Epithelial cell of esophagus (primary cell): ENCODE measurements at regions not wholly inside any gene's neighbourhood (a gene's known extent, or its start where the extent isn't known, plus 50 kb on each side); places are given as distances from the start of the nearest gene placed in this dataset.
A peak's percentile ranks its signal among the peaks of the same experiment; 100 is the strongest.

ENCODE experiments used
- DNase-seq: peaks from one replicate; pipeline ENCODE4 v3.0.0; 2010; ENCODE audit warnings: low read depth
- H3K4me3 ChIP-seq: 2 replicates; pipeline ENCODE4 v1.5.1; 2011; ENCODE audit warnings: mild to moderate bottlenecking, low read length, control low read depth
- CTCF ChIP-seq: IDR thresholded peaks from 2 replicates; pipeline ENCODE4 v1.5.1; 2011; ENCODE audit warnings: low read depth, mild to moderate bottlenecking, low read length, control low read depth, inconsistent platforms; ENCODE audit not compliant: insufficient read depth; ENCODE audit errors: missing control alignments

GRCh38 chr5:118552731-118553360 lies 435.5 kb downstream of the DTWD2 start:
- no peak overlapping the region for H3K4me3 ChIP-seq
- TF ChIP-seq CTCF = no peak
- DNase-seq = no peak

- no peak for TF ChIP-seq CTCF
- no peak for DNase-seq
- no peak overlapping the region for H3K4me3 ChIP-seq
These were observed 436.2 kb downstream of the DTWD2 start for GRCh38 chr5:118552146-118552545.

- TF ChIP-seq CTCF = no peak
- DNase-seq = no peak
- no peak overlapping the region for H3K4me3 ChIP-seq
These were observed 436.6 kb downstream of the DTWD2 start for GRCh38 chr5:118551716-118552115.

GRCh38 chr5:118551031-118551430 lies 437.3 kb downstream of the DTWD2 start:
- H3K4me3 ChIP-seq = no peak overlapping the region
- TF ChIP-seq CTCF = no peak
- DNase-seq = peak; percentile 30

- peak; percentile 87 for DNase-seq
- no peak for TF ChIP-seq CTCF
- H3K4me3 ChIP-seq = no peak overlapping the region
These were observed 439.3 kb downstream of the DTWD2 start for GRCh38 chr5:118548761-118549720.

- TF ChIP-seq CTCF = no peak
- no peak overlapping the region for H3K4me3 ChIP-seq
- DNase-seq = no peak
These were observed 442.9 kb downstream of the DTWD2 start for GRCh38 chr5:118545470-118545869.
